Gastroesophageal sphincter (tissue), 4 donors: ENCODE measurements at regions not wholly inside any gene's neighbourhood (a gene's known extent, or its start where the extent isn't known, plus 50 kb on each side); places are given as distances from the start of the nearest gene placed in this dataset.

Experiments used
- ATAC-seq: fragments of 150-250 bp; one replicate; pipeline ENCODE4 v1.9.1; 2016; ENCODE audit warnings: mild to moderate bottlenecking, moderate library complexity
- H3K27ac ChIP-seq, 4 donors: fragments of 200-600 bp; sonication (generic) in 3 of 4; 1 replicate in 3 of 4; 2 replicates in 1 of 4; pipeline ENCODE4 v1.5.1; 2016 to 2019
- H3K27me3 ChIP-seq: fragments of 200-600 bp; sonication (generic); one replicate; pipeline ENCODE4 v1.5.1; 2019
- H3K36me3 ChIP-seq, 2 donors: fragments of 200-600 bp; sonication (generic); one replicate each; pipeline ENCODE4 v1.5.1; 2019; ENCODE audit warnings: control low read depth in 1 of 2
- H3K4me1 ChIP-seq, 3 donors: fragments of 200-600 bp; sonication (generic); 1 replicate in 2 of 3; 2 replicates in 1 of 3; pipeline ENCODE4 v1.5.1; 2016 to 2019; ENCODE audit warnings: control low read depth in 2 of 3
- H3K4me3 ChIP-seq, 2 donors: fragments of 200-600 bp; sonication (generic); one replicate each; pipeline ENCODE4 v1.5.1; 2019; ENCODE audit warnings: mild to moderate bottlenecking in 1 of 2, moderate library complexity in 1 of 2
- H3K9me3 ChIP-seq, 3 donors: fragments of 200-600 bp; sonication (generic); one replicate each; pipeline ENCODE4 v1.5.1; 2017 to 2019; ENCODE audit warnings: control low read depth in 2 of 3
- EP300 ChIP-seq: sonication (generic); formaldehyde crosslinking; IDR thresholded peaks from one replicate; pipeline ENCODE4 v1.6.1; 2017; ENCODE audit warnings: antibody characterized with exemption, mild to moderate bottlenecking
- POLR2A ChIP-seq, 2 donors: fragments of 450-650 bp; IDR thresholded peaks; one replicate each; pipeline ENCODE4 v1.6.1; 2017; ENCODE audit warnings: antibody characterized with exemption in 2 of 2, mild to moderate bottlenecking in 2 of 2, moderate library complexity in 1 of 2
- POLR2AphosphoS5 ChIP-seq: sonication (generic); formaldehyde crosslinking; IDR thresholded peaks from one replicate; pipeline ENCODE4 v1.6.1; 2017; ENCODE audit warnings: antibody characterized with exemption
- WGBS, 2 donors: methylation state at CpG; one replicate each; pipeline ENCODE4 v1.1.5; 2018; ENCODE audit warnings: low coverage in 1 of 2; 5-methylcytosine and 5-hydroxymethylcytosine counted together
- TF ChIP-seq, protein P1 (sequence below), 4 experiments: fragments of 200-600 bp in 2 of 4; fragments of 450-650 bp in 2 of 4; sonication (generic) in 1 of 4; IDR thresholded peaks; one replicate each; pipeline ENCODE4 v1.5.1; 2017 to 2019; ENCODE audit warnings: antibody characterized with exemption in 4 of 4, mild to moderate bottlenecking in 2 of 4, moderate library complexity in 2 of 4

DNA sequence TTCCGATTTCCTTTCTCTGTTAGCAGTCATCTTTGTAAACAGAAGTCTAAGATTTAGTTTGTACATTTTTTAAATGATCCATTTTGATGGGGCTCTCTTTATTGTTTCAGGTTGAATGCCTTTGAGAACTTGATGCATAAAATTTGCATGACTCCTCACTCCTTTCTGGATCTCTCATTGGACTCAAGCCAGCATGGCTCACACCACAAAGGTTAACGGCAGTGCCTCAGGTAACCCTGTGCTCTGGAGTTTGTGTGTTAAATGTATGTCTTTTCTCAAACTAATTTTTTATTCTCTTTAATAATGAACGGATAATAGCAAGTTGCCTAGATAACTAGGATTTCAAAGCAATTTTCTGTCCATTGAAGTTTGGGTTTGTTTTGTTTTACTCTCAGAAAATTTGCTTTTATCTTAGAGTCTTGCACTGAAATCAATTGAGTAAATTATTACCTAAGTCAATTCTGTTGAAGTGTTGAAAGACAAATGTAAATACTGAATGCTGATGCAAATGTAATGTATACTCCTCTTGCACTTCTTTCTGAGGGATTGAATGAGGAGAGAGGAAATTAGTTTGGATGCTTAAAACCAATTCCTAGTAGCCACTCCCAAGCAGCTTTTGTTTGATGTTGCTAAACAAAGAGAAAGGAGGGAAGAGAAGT is 164.6 kb upstream of the DMRT1 start:
- no peaks in the 10 kb centered on the region for H3K36me3 ChIP-seq
- H3K9me3 ChIP-seq = no peaks in the 10 kb centered on the region
- ATAC-seq = no peak
- H3K27ac ChIP-seq = peak overlapping the region; percentile 78 to 93 (median 83)
- peaks cover 0 to 44% (median 2%) of the 10 kb centered on the region in 3 donors for H3K4me1 ChIP-seq
- no peaks in the 10 kb centered on the region for H3K27me3 ChIP-seq
- H3K4me3 ChIP-seq = peak overlapping the region; percentile 46 to 83
- WGBS, 2 donors = 52 to 55% methylated on average over 3 of the region's 3 CpGs
- TF ChIP-seq, protein P1, sequence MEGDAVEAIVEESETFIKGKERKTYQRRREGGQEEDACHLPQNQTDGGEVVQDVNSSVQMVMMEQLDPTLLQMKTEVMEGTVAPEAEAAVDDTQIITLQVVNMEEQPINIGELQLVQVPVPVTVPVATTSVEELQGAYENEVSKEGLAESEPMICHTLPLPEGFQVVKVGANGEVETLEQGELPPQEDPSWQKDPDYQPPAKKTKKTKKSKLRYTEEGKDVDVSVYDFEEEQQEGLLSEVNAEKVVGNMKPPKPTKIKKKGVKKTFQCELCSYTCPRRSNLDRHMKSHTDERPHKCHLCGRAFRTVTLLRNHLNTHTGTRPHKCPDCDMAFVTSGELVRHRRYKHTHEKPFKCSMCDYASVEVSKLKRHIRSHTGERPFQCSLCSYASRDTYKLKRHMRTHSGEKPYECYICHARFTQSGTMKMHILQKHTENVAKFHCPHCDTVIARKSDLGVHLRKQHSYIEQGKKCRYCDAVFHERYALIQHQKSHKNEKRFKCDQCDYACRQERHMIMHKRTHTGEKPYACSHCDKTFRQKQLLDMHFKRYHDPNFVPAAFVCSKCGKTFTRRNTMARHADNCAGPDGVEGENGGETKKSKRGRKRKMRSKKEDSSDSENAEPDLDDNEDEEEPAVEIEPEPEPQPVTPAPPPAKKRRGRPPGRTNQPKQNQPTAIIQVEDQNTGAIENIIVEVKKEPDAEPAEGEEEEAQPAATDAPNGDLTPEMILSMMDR (IDR thresholded peaks at IDR 0.05) = no peak
- TF ChIP-seq POLR2A (IDR thresholded peaks at IDR 0.05) (no peak), EP300 (no peak), POLR2AphosphoS5 (no peak)

DNA sequence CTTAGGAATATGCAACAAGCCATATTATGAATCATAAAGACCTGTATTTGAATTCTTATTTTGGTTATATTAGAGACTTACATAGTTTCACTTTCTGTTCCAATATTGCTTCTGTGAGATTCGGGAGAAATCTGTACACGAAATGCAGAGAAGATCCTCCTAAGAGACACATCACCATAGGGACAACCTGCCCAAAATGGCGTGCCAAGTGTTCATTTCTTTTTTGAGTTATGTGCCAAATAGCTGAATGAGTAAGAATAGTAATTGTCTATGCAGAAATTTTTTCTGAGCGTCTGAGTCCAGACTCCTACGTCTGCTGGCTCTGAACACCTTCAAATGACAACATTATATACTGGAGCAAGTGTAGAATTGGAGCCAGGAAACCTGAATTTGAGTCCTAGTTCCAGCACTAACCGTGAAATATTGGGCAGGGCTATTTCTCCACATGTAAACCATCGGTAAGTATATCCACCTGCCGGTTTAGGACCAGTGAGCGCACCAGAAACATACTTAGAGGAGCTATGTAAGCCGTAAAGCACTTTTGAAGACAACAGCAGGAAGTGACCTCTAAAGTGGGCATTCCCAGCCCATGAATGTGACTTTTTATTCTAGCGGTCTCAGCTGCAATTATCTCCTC is 163.9 kb upstream of the DMRT1 start:
- Histone ChIP-seq H3K9me3 (no peaks in the 10 kb centered on the region), H3K4me1 (peaks cover 0 to 38% (median 2%) of the 10 kb centered on the region in 3 donors), H3K4me3 (peak overlapping the region; percentile 46 to 83), H3K27me3 (no peaks in the 10 kb centered on the region), H3K36me3 (no peaks in the 10 kb centered on the region), H3K27ac (peak overlapping the region; percentile 78 to 93 (median 83))
- WGBS, 2 donors = 6 to 16% methylated on average over 10 to 11 of the region's 11 CpGs
- peak; percentile 70 for ATAC-seq
- no peak for TF ChIP-seq EP300
- peak in 1 of 2 donors; percentile 16 for TF ChIP-seq POLR2A (IDR thresholded peaks at IDR 0.05)

DNA sequence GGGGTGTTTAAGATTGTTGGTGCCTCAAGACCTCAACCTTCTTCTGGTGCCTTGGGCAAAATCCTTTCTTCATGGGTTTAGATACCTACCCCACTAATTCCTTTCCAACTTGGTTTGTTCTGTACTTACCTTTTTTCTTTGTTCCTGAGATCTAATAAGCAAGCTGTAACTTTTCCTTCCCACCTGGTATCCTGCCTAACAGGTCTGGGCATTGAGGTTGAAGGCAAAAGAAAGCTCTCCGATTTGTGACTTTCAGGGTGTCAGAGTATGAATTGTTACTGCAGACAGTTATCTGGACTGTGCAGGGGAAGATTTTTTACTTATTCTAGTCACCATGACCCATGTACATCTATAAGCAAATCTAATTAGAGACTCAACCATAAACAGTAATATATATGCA is 162.6 kb upstream of the DMRT1 start:
- H3K27me3 ChIP-seq = no peaks in the 10 kb centered on the region
- ATAC-seq = no peak
- no peak overlapping the region for H3K4me3 ChIP-seq
- TF ChIP-seq, protein P1 (IDR thresholded peaks at IDR 0.05) = no peak
- TF ChIP-seq POLR2A (IDR thresholded peaks at IDR 0.05) (no peak), POLR2AphosphoS5 (no peak), EP300 (no peak)
- H3K4me1 ChIP-seq = peaks cover 0 to 39% (median 7%) of the 10 kb centered on the region in 3 donors
- peak overlapping the region in 1 of 4 donors; percentile 85 for H3K27ac ChIP-seq
- WGBS, 2 donors = 100% methylated on average over 1 of the region's 1 CpG; no CpG with 5 or more reads in 1 of the 2 donors
- H3K36me3 ChIP-seq = no peaks in the 10 kb centered on the region
- no peaks in the 10 kb centered on the region for H3K9me3 ChIP-seq

DNA sequence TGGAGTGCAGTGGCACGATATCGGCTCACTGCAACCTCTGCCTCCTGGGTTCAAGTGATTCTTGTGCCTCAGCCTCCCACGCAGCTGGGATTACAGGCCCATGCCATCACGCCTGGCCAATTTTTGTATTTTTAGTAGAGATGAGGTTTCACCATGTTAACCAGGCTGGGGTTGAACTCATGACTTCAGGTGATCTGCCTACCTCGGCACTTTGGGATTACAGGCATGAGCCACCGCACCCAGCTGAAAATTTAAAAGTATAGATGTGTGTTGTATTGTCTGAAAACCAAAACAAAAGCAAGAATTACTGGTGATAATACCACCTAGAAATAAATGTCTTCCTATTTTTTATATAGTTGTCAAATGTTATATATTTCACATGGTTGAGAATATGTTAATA is 162.0 kb upstream of the DMRT1 start:
- Histone ChIP-seq H3K27ac (no peak overlapping the region), H3K4me3 (no peak overlapping the region), H3K4me1 (peaks cover 0 to 39% (median 13%) of the 10 kb centered on the region in 3 donors), H3K27me3 (no peaks in the 10 kb centered on the region), H3K9me3 (no peaks in the 10 kb centered on the region), H3K36me3 (no peaks in the 10 kb centered on the region)
- ATAC-seq = no peak
- TF ChIP-seq EP300 (no peak), POLR2A (IDR thresholded peaks at IDR 0.05) (no peak), POLR2AphosphoS5 (no peak)
- TF ChIP-seq, protein P1 (IDR thresholded peaks at IDR 0.05) = no peak
- WGBS, 2 donors = 93% methylated on average over 6 of the region's 6 CpGs; no CpG with 5 or more reads in 1 of the 2 donors

DNA sequence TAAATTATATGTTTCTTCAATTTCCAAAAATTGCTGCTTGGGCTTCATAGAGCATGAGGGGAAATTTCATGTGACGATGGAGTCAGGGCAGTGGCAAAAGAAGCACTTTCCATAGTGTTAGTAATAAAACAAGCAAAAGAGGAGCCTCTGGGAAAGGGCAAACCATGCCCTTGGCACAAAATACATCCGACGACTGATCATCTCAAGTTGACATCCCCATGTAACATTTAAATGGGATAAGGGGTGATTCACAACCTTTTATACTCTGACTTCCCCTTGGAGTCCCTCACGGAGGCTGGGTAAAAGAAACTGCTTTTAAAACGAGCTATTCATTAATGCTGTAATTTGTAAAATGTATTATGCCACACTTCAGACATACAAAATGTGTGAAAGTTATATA is 161.4 kb upstream of the DMRT1 start:
- Histone ChIP-seq H3K36me3 (no peaks in the 10 kb centered on the region), H3K27ac (no peak overlapping the region), H3K4me3 (no peak overlapping the region), H3K9me3 (no peaks in the 10 kb centered on the region), H3K27me3 (no peaks in the 10 kb centered on the region), H3K4me1 (peaks cover 0 to 44% (median 13%) of the 10 kb centered on the region in 3 donors)
- WGBS, 2 donors = 75 to 77% methylated on average over 4 to 5 of the region's 5 CpGs
- TF ChIP-seq POLR2A (IDR thresholded peaks at IDR 0.05) (no peak), POLR2AphosphoS5 (no peak), EP300 (no peak)
- TF ChIP-seq, protein P1 (IDR thresholded peaks at IDR 0.05) = no peak
- ATAC-seq = no peak
